Activated CD4-positive, alpha-beta T cell treated with anti-CD3 and anti-CD28 coated beads, Interleukin-2, amount 50 U/mL, for 48 hours (primary cell): ENCODE measurements at regions not wholly inside any gene's neighbourhood (a gene's known extent, or its start where the extent isn't known, plus 50 kb on each side); places are given as distances from the start of the nearest gene placed in this dataset.

ENCODE experiments used
- DNase-seq, 2 experiments: peaks; one replicate each; pipeline ENCODE4 v3.0.0-alpha.2; 2020

DNA sequence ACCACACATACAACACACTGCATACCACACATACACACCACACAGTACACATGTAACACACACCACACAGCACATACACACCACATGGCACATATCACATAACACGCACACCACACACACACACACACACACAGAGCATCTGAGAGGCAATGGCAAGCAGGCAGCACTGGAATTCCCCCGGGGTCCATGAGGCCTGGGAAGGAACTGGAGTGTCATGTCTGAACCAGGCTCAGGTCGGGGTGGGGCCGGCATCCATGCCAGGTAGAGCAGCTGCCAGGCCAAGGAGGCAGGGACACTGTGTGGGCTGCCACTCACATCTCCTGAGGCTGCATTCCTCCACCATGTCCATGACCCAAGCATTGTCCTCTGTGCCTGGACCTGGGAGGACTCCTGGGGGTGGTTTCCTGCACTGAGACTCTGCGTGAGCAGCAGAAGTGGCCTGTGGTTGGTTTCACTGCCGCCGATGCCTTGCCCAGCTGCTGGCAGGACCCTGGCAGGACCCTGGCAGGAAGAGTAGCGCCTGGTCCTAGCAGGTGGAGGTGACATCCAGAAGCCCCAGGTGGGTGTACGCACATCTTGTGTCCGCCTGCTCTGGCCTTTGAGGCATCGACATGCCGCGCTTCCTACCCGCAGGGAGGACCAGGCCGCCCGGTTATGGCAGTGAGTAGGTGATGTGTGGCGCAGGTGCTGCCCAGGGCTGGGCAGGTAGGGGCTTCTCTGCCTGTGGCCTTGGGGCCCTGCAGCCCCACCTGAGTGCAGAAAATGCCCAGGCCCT, 1280.4 kb downstream of the TBC1D22A start:
- DNase-seq, result no peak

DNA sequence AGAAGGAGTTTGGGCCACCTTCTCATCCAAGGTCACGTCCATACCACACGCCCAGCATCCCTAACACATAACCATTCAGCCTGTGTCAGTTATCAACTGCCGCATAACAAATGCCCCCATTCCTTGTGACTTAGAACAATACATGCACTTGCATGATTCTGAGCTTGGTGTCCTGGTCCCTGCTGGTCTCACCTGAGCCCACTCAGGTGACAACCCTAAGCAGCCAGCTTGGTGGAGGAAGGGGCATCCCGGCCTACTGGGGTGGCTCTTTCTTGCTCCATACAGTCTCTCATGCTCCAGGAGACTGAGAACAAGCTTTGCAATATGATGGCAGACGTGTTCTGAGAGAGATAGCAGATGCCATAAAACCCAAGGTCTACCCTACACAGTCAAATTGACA, 1276.9 kb downstream of the TBC1D22A start:
- DNase-seq, result no peak

DNA sequence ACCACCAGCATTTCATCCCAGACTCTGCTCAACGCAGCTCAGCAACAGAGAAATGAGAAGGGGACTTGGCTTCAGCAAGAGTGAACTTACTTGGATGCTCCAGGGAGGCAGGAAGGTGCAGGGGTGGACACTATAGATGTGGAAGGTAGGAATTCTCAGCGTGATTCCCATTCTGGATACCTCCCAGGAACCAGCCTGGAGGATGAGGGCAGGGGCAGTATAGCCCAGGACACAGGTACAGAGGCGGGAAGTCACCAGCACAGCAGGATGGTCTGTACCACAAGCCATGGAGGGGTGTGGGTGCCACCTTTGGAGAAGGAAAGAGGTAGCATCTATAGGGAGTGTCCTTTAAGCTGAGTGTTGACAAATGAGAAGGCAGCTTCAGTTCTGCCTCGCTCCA, 1275.2 kb downstream of the TBC1D22A start:
- no peak for DNase-seq

DNA sequence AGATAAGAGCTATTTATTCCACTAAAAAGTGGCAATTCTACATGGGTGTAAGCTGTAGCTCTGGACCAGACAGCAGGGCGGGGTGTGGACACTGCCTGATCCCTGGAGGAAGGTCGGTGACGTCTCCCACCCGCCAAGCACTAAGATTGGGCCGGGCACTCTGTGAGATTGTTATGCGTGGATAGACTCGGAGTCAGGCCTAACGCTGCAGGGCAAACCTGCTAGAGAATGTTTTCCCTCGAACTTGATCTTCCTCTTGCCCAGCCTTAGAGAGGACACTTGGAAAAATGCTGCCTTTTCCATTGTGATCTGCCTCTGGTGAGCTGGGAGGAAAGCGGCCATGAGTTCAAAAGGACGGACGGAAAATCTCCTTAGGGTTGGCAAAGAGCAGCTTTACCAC, 1273.4 kb downstream of the TBC1D22A start:
- DNase-seq, result no peak

DNA sequence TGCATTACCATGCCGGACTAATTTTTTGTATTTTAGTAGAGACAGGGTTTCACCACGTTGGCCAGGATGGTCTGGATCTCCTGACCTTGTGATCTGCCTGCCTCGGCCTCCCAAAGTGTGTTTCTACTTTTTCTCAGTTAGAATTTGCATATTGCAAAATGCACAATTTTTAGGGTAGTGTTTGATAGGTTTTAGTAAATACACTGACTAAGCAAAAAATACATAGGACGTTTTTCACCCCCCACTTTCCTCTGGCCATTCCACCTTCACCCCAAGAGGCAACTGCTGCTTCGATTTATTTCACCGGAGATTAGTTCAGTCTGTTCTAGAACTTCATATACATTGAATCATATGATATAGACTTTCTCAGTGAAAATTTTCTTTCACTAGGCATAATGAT, 1269.1 kb downstream of the TBC1D22A start:
- DNase-seq, result no peak

DNA sequence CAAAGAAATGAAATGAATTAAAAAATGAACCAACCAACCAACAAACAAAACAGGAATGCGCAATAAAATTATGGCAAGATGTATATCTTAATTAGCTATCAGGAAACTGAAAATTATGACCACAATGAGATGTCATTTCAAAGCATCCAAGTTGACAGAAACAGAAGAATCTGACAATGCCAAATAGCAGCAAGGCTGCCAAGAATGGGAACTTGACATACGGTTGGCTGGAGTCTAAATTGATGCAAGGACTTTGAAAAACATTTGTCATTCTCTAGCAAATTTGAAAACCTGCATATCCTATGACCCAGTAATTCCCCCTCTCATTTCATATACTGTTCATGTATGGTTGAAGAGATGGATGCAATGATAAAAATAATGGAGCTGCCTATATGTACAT, 1262.6 kb downstream of the TBC1D22A start:
- no peak for DNase-seq

DNA sequence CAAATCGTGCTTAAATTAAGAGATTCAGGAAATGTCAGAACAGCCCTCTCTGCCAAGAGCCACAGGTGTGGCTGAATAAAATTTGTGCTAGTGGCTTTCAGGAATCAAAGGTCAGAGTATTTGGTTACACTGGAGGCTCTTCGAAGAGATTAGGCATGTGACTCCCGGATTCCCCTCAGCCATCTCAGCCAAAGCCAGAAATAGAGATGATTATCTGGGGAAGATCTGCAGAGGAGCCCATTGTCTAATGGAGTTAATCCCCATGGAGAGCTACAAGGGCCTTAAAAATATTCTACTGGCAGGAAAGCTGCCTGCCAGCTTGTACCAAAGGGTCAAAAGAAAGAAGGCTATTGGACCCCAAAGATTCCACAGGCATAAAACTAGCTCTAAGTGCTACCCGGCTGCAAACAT, 1259.5 kb downstream of the TBC1D22A start:
- DNase-seq, result no peak

DNA sequence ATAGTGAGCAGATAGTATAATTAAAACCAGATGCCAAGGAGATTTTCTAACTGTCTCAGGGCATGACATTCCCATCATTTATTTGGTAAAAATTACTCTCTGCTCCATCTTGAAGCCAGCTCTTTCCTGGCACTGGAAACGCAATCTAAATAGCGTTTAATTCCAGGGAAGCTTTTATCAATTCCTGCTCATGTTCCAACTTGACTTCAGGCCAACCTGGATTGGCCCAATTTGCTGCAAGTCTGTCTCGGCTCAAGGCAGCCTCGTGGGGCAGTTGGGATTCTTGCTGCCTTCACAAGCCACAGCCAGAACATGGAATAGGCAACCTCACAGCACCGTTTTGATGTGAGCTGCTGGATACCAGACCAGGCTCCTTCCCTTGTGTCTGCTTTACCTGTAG, 1255.9 kb downstream of the TBC1D22A start:
- no peak for DNase-seq

DNA sequence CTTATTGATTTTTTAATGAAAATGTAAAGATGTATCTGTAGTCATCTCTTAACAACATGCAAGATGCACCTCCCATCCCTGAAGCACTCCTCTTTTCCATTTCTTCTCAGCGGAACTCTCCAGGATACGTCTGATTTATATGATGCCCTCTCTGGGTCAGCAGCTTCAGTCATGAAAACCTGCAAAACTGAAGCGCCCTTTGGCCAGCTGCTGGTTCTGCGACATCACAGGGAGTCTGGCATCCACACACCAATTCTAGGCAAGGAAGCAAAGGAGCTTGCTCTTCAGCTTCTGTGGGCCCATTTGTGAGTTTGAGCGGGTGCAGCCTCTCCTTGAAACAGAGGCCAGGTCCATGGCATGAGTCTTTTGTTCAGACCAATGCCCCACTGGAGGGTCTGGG, 1253.3 kb downstream of the TBC1D22A start:
- no peak for DNase-seq

DNA sequence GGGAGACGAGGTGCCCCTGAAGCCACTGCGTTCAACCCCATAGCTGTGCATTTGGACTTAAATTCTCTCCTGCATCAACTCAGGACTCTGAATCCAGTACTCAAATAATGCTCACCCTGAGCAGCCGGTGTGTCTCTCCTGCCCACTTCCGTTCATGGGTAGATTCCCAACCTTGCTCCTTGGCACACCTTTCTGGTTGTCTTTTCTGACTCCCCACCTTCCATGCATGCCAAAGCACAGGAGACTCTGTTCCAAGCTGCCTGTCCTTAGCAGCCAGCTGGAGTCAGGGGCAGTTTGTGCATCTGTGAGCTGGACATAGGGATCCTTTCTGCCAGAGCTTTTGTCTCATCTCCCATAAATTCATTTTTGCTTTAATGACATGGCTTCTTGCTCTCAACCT, 1242.5 kb downstream of the TBC1D22A start:
- DNase-seq, result no peak

DNA sequence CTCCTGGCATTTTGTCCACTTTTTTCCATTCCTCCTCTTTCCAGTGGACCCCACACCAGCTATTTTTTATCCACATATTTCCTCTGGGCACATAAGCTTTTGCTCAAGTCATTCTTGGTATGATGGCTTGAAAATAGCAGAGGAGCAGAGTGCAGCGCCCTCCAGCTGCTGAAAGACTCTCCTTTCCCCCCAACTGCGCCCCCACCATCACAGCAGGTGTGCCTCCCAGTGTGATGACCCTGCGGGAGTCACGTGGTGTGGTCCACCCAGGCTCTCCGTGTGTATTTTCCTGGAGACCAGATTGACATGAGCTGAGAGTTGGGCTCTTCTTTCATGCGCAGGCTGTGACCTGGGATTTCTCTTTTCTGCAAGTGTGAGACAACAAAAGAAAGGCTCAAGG, 1241.6 kb downstream of the TBC1D22A start:
- DNase-seq, result no peak

DNA sequence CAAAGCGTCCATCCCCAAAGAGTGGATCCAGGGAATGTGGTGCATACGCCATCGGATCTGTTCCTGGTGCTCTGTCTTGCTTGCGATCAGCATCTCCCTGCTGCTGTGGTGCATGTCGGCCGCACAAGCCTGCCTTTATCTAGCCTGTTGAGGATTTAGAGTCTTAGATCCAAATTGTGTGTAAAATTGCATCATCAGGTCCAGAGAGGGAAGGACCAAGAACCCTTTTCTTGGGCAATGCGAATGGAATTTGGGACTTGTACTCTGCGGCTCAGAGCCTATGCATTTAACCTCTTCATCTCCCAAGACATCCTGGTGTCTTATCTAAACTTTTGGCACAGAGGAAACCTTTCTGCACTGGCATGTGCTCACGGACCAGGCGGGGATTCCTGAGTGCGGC, 1238.7 kb downstream of the TBC1D22A start:
- DNase-seq, result no peak

DNA sequence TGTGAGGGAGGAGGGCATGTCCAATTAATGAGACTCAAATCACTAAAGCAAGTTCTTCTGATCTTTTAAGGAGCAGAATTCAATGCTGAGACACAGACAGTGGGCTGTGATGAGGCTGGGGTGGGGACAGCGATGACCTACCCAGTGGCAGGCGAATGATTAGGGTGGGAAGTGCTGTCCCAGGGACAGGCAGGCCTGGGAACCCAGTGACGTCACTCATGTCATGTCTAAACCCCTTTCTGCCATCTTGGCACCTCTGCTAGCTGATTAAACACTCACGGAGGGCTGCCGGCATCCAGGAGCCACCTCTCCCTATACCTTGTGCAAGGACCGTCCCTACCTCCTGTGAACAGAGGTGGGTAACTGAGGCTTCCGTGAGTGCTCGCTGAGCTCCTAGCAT, 1235.2 kb downstream of the TBC1D22A start:
- no peak for DNase-seq

DNA sequence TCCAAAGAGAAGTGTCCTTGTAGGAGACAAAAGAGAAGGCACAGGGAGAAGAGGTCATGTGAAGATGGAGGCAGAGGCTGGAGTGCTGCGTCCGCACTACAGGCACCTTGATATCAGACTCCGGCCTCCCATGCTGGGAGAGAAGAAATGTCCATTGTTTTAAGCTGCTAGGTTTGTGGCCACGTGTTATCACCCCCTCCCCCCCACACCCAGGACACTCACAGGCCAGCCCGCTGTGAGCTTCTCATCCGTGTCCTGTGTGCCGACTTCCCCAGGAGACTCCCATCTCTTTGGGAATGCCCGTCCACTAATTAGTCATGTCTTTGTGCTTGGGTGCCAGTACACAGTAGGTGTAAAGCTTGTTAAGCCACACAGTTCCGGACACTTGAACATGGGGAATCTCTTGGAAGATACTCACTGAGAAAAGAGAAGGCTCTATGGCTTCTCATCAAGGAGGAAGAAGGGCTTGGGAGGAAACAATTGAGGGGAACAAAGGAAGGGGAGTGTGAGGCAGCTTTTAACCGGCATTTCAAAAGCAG, 1234.7 kb downstream of the TBC1D22A start:
- DNase-seq, result no peak

DNA sequence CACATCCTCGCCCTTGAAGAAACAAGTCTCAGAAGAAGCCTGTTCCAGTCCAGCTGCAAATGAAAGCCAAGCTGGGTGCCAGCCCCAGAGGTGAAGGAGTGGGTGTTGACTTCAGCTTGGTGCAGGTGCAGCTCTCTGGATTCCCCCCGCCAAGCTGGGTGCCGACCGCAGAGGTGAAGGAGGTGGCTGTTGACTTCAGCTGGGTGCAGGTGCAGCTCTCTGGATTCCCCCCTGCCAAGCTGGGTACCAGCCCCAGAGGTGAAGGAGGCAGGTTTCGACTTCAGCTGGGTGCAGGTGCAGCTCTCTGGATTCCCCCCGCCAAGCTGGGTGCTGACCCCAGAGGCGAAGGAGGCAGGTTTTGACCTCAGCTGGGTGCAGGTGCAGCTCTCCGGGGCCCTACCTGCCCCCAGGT, 1234.0 kb downstream of the TBC1D22A start:
- no peak for DNase-seq

DNA sequence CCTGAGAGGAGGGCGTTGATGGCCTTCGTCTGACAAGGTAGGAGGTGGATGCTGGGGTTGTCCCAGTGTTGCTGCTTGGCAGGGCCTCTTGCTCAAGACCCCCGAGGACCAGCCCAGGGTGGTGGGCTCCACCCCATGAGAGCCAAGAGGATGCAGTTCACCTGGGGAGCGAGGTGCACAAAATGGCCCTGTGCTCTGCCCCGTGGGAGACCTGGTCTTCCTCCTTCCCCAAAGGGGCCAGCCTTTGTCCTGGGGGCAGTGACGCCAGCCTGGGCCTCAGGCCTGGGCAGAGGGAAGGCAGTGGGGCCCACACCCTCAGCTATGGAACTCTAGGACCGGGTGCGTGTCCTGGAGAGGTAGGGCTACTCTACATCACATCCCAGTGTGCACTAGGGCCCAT, 1233.3 kb downstream of the TBC1D22A start:
- DNase-seq, result no peak

DNA sequence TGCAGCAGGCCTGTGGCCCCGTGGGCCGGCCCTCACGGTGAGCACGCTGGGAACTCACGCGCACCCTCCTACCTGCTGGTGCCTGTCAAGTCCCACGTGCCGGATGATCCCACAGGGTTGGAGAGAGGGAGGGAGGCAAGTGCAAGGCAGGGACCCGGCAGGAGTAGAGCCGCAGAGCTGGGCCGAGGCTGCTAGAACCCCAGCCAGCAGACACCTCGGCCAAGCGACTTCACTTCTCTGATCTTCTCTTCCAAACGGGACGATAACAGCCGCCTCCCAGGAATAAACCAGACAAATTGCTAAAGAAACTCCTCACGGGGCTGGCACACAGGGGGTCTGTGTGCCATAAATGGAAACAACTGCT, 1232.8 kb downstream of the TBC1D22A start:
- no peak for DNase-seq

DNA sequence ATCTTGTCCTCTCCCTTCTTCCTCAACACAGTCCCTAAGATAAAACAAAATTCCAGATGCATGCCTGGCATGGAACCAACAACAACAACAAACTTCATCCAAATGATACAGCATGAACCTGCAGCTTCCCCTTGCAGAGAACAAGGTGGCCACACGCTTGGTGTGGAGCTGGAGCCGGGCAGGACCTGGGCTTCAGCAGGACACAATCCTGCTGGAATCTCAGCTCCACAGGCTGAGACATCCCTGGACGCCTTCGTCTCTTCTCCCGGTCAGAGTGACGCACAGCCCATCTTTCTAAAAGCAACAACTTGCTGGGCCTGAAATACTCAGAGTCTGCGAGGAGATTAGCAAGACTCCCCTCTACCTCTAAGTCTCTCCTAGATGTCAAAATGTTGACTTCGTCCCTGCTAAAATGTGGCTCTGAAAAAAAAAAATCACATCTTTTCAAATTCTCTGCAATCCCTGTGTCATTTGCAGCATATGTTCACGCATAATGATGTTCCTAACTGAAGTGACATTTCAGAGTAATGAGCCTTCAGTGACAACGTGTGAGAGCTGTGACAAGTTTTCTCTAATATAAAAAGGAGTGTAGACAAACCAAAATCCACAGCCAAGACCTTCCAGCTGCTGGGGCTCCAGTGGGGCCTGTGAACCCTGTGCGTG, 1232.3 kb downstream of the TBC1D22A start:
- no peak for DNase-seq

DNA sequence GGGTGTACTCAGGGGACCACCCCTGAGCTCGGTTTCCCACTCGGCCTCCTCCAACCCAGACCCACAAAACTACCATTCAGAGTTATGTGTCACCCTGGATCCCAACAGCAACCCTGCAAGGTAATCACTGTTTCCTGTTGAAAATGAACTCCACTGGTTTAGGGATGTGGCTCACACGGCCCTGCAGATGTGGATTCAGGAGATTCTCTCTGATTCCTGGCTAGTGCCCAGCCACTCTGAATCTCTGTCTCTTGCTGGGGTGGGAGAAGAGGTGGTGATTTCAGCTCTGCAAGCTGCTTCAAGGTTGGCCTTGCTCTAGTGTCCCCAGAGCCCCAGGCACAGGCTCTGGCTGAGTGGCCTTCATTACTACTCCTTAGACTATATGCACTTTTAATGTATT, 1231.6 kb downstream of the TBC1D22A start:
- DNase-seq, result no peak

DNA sequence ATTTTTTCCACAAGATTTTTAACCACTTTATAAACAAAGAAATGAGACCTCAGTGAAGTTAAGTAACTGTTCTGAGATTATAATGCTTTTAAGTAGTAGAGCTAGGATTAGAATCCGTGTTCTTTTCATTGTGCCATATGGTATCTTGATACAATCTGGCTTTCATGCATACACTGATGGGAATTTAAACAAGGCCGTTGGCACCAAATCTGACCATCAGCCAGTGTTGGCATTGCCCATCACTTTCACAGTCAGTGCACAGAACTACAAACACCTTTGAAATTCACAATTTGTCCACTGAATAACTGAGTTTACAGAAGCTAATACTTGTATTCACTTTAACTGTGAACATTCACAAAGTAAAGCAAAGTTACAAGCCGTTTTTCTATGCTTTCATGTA, 1228.0 kb downstream of the TBC1D22A start:
- no peak for DNase-seq

DNA sequence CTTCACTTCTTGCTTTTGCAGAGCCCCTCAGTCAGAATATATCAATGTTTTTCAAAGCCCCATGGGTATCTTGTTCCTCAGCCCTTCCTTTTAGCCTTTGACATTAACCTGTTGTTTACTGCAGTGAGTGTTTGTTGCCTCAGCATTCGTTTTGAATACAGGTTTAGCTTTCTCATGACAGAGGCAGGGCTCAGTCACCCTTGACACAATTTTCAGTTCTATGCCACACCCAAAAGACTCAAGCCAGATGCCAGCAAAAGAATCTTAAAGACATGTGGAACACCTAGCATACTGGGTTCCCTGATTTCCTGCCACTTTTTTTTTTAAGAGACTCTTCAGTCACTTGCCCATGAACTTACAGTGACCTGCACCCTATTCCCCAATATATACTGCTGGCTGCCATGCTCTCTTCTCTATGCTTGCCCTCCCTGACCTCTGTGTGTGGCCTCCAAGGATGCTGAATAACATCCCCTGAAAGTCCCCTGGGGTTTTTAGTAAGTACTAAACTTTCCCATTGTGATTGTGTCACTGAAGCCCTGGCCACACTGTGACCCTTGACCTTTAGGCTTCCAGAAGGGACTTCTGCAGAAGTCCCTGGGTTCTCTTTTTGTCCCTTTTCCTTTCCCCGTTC, 1225.5 kb downstream of the TBC1D22A start:
- no peak for DNase-seq

DNA sequence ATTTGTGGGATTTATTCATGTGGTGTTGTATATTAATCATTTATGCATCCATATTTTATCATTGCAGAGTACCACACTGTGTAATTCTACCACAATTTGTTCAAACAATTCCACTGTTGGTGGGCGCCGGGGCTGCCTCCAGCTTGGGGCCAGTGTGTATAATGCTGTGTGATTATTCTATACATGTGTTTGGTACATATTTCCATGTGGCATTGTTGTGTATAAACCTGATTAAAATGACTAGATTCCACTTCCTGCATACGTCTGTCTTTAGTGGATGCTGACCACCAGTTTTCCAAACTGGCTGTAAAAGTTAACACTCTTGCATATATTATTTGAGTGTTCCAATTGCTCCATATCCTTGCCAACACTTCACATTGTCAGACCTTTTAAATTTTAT, 1213.8 kb downstream of the TBC1D22A start:
- no peak for DNase-seq

DNA sequence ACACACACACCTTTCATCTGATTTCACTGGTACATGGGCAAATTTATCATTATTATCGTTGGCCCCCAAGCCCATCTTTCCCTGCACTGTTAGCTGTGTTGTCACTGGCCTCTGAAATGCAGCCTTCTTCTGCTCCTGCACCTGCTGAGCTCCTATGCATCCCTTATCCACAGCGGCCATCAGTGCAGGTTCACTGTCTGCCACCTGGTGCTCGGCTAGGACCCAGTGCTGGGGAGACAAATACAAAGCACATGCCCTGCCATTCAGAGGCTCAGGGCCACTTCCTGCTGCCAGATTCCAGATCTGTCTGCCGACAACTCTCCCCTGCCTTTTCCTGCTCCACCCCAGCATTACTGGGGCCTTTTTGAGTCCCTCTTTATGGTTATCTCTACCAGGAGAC, 1205.4 kb downstream of the TBC1D22A start:
- DNase-seq, result no peak

DNA sequence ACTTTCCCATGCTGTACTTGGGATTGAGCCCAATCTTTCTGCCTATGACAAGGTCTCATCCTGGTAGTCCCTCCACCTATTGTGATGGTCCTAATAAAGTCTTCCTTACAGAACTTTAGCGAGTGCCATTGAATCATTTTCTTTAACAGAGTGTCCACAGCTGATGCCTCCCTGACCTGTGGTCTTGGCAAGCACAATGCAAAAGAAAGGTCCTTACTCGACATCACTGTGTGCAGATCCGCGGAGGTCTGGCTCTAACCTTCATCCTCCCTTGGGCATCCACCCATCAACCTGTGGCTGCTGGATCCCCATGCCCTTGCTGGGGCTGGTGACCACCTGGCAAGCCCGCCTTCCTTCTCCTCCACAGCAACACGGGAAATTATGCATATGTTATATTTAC, 1203.9 kb downstream of the TBC1D22A start:
- DNase-seq, result no peak
